DND-41 (cell line): ENCODE measurements at regions not wholly inside any gene's neighbourhood (a gene's known extent, or its start where the extent isn't known, plus 50 kb on each side); places are given as distances from the start of the nearest gene placed in this dataset.

Experiments used
- CTCF ChIP-seq: IDR thresholded peaks from 2 replicates; pipeline ENCODE4 v1.5.1; 2012; ENCODE audit warnings: borderline replicate concordance, low read length, moderate library complexity, mild to moderate bottlenecking; ENCODE audit not compliant: poor library complexity, severe bottlenecking; ENCODE audit errors: extremely low read depth
- EZH2 ChIP-seq: IDR thresholded peaks from 3 replicates; pipeline ENCODE4 v1.6.1; 2012; ENCODE audit warnings: borderline replicate concordance, low read depth, mild to moderate bottlenecking, moderate library complexity, low read length, inconsistent platforms; ENCODE audit not compliant: severe bottlenecking

GRCh38 chr4:3825530-3825929 lies 59.3 kb downstream of the ADRA2C start:
- no peak for TF ChIP-seq CTCF
- TF ChIP-seq EZH2, result no peak
